HG02852 (cell line): ENCODE measurements at regions not wholly inside any gene's neighbourhood (a gene's known extent, or its start where the extent isn't known, plus 50 kb on each side); places are given as distances from the start of the nearest gene placed in this dataset.

Experiments used
- ATAC-seq: cut with Tn5 transposase; IDR thresholded peaks from one replicate; pipeline ENCODE4 v1.9.1; 2021; ENCODE audit warnings: mild to moderate bottlenecking, moderate library complexity; ENCODE audit not compliant: unreplicated experiment

- no peak for ATAC-seq
Observed at GRCh38 chr10:113967126-113967525, 76.5 kb upstream of the ADRB1 start.

GRCh38 chr10:113970641-113971040 is 73.0 kb upstream of the ADRB1 start:
- ATAC-seq = no peak

GRCh38 chr10:113971349-113971973 is 72.2 kb upstream of the ADRB1 start:
- no peak for ATAC-seq

GRCh38 chr10:113977174-113977573 is 66.5 kb upstream of the ADRB1 start:
- ATAC-seq = no peak

GRCh38 chr10:113978802-113979201 is 64.9 kb upstream of the ADRB1 start:
- no peak for ATAC-seq

GRCh38 chr10:113979409-113979808 is 64.3 kb upstream of the ADRB1 start:
- no peak for ATAC-seq

GRCh38 chr10:113980408-113981087 is 63.1 kb upstream of the ADRB1 start:
- no peak for ATAC-seq

GRCh38 chr10:113982296-113982695 is 61.4 kb upstream of the ADRB1 start:
- peak; percentile 25 for ATAC-seq

GRCh38 chr10:113982769-113983168 is 60.9 kb upstream of the ADRB1 start:
- peak; percentile 73 for ATAC-seq

- ATAC-seq = peak; percentile 61
Observed at GRCh38 chr10:113983552-113983951, 60.1 kb upstream of the ADRB1 start.

- no peak for ATAC-seq
Observed at GRCh38 chr10:113985297-113985844, 58.3 kb upstream of the ADRB1 start.

GRCh38 chr10:113986316-113986715 is 57.4 kb upstream of the ADRB1 start:
- no peak for ATAC-seq

GRCh38 chr10:113987156-113987555 is 56.5 kb upstream of the ADRB1 start:
- no peak for ATAC-seq

GRCh38 chr10:113987805-113988204 is 55.9 kb upstream of the ADRB1 start:
- no peak for ATAC-seq

GRCh38 chr10:113988535-113988934 is 55.1 kb upstream of the ADRB1 start:
- ATAC-seq = no peak

- ATAC-seq = no peak
Observed at GRCh38 chr10:113991091-113991860, 52.4 kb upstream of the ADRB1 start.

GRCh38 chr10:113992471-113993011 is 51.1 kb upstream of the ADRB1 start:
- no peak for ATAC-seq

- ATAC-seq = no peak
Observed at GRCh38 chr10:113993489-113993991, 50.1 kb upstream of the ADRB1 start.
